ENCODE measurements at regions not wholly inside any gene's neighbourhood (a gene's known extent, or its start where the extent isn't known, plus 50 kb on each side); places are given as distances from the start of the nearest gene placed in this dataset.

- no peak for TF ChIP-seq CTCF (CRISPR knock-in tag; IDR thresholded peaks at IDR 0.05)
- no peak for TF ChIP-seq TRAFD1 (CRISPR knock-in tag; IDR thresholded peaks at IDR 0.05; ENCODE audit: borderline replicate concordance)
- TF ChIP-seq ZZZ3 (CRISPR knock-in tag; IDR thresholded peaks at IDR 0.05; ENCODE audit: borderline replicate concordance) = no peak
- TF ChIP-seq ZNF709 (CRISPR knock-in tag; IDR thresholded peaks at IDR 0.05) = no peak
- TF ChIP-seq ZNF274 (CRISPR knock-in tag; IDR thresholded peaks at IDR 0.05) = no peak
- no peak for TF ChIP-seq ZBTB33 (CRISPR knock-in tag; IDR thresholded peaks at IDR 0.05)
Observed at GRCh38 chr18:32582455-32582854, 111.8 kb upstream of the GAREM1 start.
